Tibial nerve (tissue), 4 donors: ENCODE measurements at regions not wholly inside any gene's neighbourhood (a gene's known extent, or its start where the extent isn't known, plus 50 kb on each side); places are given as distances from the start of the nearest gene placed in this dataset.

Experiments
- CTCF ChIP-seq, 5 experiments: fragments of 200-600 bp in 3 of 5; fragments of 450-650 bp in 2 of 5; sonication (generic) in 3 of 5; IDR thresholded peaks; one replicate each; pipeline ENCODE4 v1.5.1; 2016 to 2019; ENCODE audit warnings: antibody characterized with exemption in 5 of 5, mild to moderate bottlenecking in 3 of 5, moderate library complexity in 2 of 5
- EP300 ChIP-seq, 2 donors: sonication (generic); formaldehyde crosslinking; IDR thresholded peaks; one replicate each; pipeline ENCODE4 v1.6.1; 2017; ENCODE audit warnings: antibody characterized with exemption in 2 of 2, mild to moderate bottlenecking in 1 of 2
- POLR2A ChIP-seq, 2 donors: fragments of 450-650 bp; IDR thresholded peaks; one replicate each; pipeline ENCODE4 v1.6.1; 2017; ENCODE audit warnings: antibody characterized with exemption in 2 of 2, mild to moderate bottlenecking in 2 of 2, moderate library complexity in 2 of 2

GRCh38 chr6:66184091-66184490 lies 477.1 kb upstream of the EYS start:
- TF ChIP-seq CTCF (IDR thresholded peaks at IDR 0.05) (no peak), POLR2A (IDR thresholded peaks at IDR 0.05) (no peak), EP300 (IDR thresholded peaks at IDR 0.05) (no peak)
